ENCODE measurements at regions not wholly inside any gene's neighbourhood (a gene's known extent, or its start where the extent isn't known, plus 50 kb on each side); places are given as distances from the start of the nearest gene placed in this dataset.

- no peaks in the 10 kb centered on the region for H3K4me1 ChIP-seq
- no peak for ATAC-seq
- in situ Hi-C loops (cut with MboI; ENCODE audit: low sequenced_read_pairs in 4 of 4): no loop called here
- intact Hi-C loops (cut with DNase I; ENCODE audit: low total_unique reads): no loop called here
- H3K27ac ChIP-seq: no peak overlapping the region
- H3K36me3 ChIP-seq: no peaks in the 10 kb centered on the region
- H3K4me3 ChIP-seq: no peak overlapping the region
- DNase-seq: no peak
- no peaks in the 10 kb centered on the region for H3K27me3 ChIP-seq
- H3K9me3 ChIP-seq: no peaks in the 10 kb centered on the region
- TF ChIP-seq POLR2A (IDR thresholded peaks at IDR 0.05): no peak
- TF ChIP-seq CTCF (IDR thresholded peaks at IDR 0.05 in 4 of 5, conservative IDR thresholded peaks at IDR 0.05 in 1 of 5): no peak
Measured at GRCh38 chr2:142718576-142719155, 158.8 kb upstream of the KYNU start.

- in situ Hi-C loops (cut with MboI; ENCODE audit: low sequenced_read_pairs in 4 of 4) (no loop called here), intact Hi-C loops (cut with DNase I; ENCODE audit: low total_unique reads) (no loop called here)
- ATAC-seq (no peak), DNase-seq (no peak)
- H3K27ac ChIP-seq: no peak overlapping the region
- H3K36me3 ChIP-seq: no peaks in the 10 kb centered on the region
- no peak for TF ChIP-seq CTCF (IDR thresholded peaks at IDR 0.05 in 4 of 5, conservative IDR thresholded peaks at IDR 0.05 in 1 of 5)
- no peak for TF ChIP-seq POLR2A (IDR thresholded peaks at IDR 0.05)
- no peaks in the 10 kb centered on the region for H3K9me3 ChIP-seq
- no peak overlapping the region for H3K4me3 ChIP-seq
- no peaks in the 10 kb centered on the region for H3K4me1 ChIP-seq
- no peaks in the 10 kb centered on the region for H3K27me3 ChIP-seq
Measured at GRCh38 chr2:142716463-142717242, 160.8 kb upstream of the KYNU start.

GRCh38 chr2:142714600-142714999, 162.9 kb upstream of the KYNU start:
- intact Hi-C loops (cut with DNase I; ENCODE audit: low total_unique reads): no loop called here
- no peak for DNase-seq
- no peak overlapping the region for H3K4me3 ChIP-seq

GRCh38 chr2:142710336-142710735, 167.1 kb upstream of the KYNU start:
- H3K4me3 ChIP-seq: no peak overlapping the region
- no peaks in the 10 kb centered on the region for H3K4me1 ChIP-seq
- ATAC-seq (no peak), DNase-seq (no peak)
- intact Hi-C loops (cut with DNase I; ENCODE audit: low total_unique reads) (no loop called here), in situ Hi-C loops (cut with MboI; ENCODE audit: low sequenced_read_pairs in 4 of 4) (no loop called here)
- no peaks in the 10 kb centered on the region for H3K9me3 ChIP-seq
- no peaks in the 10 kb centered on the region for H3K36me3 ChIP-seq
- no peaks in the 10 kb centered on the region for H3K27me3 ChIP-seq
- no peak overlapping the region for H3K27ac ChIP-seq
- TF ChIP-seq POLR2A (IDR thresholded peaks at IDR 0.05) (no peak), CTCF (IDR thresholded peaks at IDR 0.05 in 4 of 5, conservative IDR thresholded peaks at IDR 0.05 in 1 of 5) (no peak)

More at GRCh38 chr2:142714600-142714999, 162.9 kb upstream of the KYNU start:
- Histone ChIP-seq H3K9me3 (no peaks in the 10 kb centered on the region), H3K4me1 (no peaks in the 10 kb centered on the region), H3K27ac (no peak overlapping the region), H3K36me3 (no peaks in the 10 kb centered on the region), H3K27me3 (no peaks in the 10 kb centered on the region)
- no peak for ATAC-seq
- TF ChIP-seq CTCF (IDR thresholded peaks at IDR 0.05 in 4 of 5, conservative IDR thresholded peaks at IDR 0.05 in 1 of 5): no peak
- no peak for TF ChIP-seq POLR2A (IDR thresholded peaks at IDR 0.05)
- in situ Hi-C loops (cut with MboI; ENCODE audit: low sequenced_read_pairs in 4 of 4): no loop called here

Data from gastrocnemius medialis (tissue), 4 donors.